GM12865 (cell line): ENCODE measurements at regions not wholly inside any gene's neighbourhood (a gene's known extent, or its start where the extent isn't known, plus 50 kb on each side); places are given as distances from the start of the nearest gene placed in this dataset.

Experiments
- DNase-seq: peaks from one replicate; pipeline ENCODE4 v3.0.0; 2010; ENCODE audit warnings: low read depth
- H3K4me3 ChIP-seq: 2 replicates; pipeline ENCODE4 v1.5.1; 2011; ENCODE audit warnings: mild to moderate bottlenecking, low read depth, low read length, control low read depth
- CTCF ChIP-seq: IDR thresholded peaks from 2 replicates; pipeline ENCODE4 v1.5.1; 2011; ENCODE audit warnings: low read length, control low read depth, low read depth, inconsistent platforms; ENCODE audit not compliant: insufficient read depth; ENCODE audit errors: missing control alignments

GRCh38 chr1:177360791-177361190 lies 190.0 kb downstream of the BRINP2 start:
- H3K4me3 ChIP-seq = no peak overlapping the region
- no peak for TF ChIP-seq CTCF
- no peak for DNase-seq

- no peak for TF ChIP-seq CTCF
- no peak overlapping the region for H3K4me3 ChIP-seq
- DNase-seq = no peak
Observed at GRCh38 chr1:177356674-177357435, 186.1 kb downstream of the BRINP2 start.

GRCh38 chr1:177355575-177355974 lies 184.8 kb downstream of the BRINP2 start:
- peak; percentile 29 for DNase-seq
- peak; percentile 43 for TF ChIP-seq CTCF
- H3K4me3 ChIP-seq = no peak overlapping the region

GRCh38 chr1:177354247-177354646 lies 183.5 kb downstream of the BRINP2 start:
- TF ChIP-seq CTCF = no peak
- no peak overlapping the region for H3K4me3 ChIP-seq
- DNase-seq = no peak

GRCh38 chr1:177351361-177352108 lies 180.8 kb downstream of the BRINP2 start:
- no peak for TF ChIP-seq CTCF
- no peak overlapping the region for H3K4me3 ChIP-seq
- DNase-seq = no peak

GRCh38 chr1:177346790-177347359 lies 176.1 kb downstream of the BRINP2 start:
- no peak for TF ChIP-seq CTCF
- H3K4me3 ChIP-seq = no peak overlapping the region
- DNase-seq = no peak
